B cell (primary cell): ENCODE measurements at regions not wholly inside any gene's neighbourhood (a gene's known extent, or its start where the extent isn't known, plus 50 kb on each side); places are given as distances from the start of the nearest gene placed in this dataset.
"Not testable (repeated sequence)": the region's sequence is repeated elsewhere in the genome, so short reads cannot be mapped to it uniquely, and the experiment has no call there.

Source experiments
- ATAC-seq: fragments of 200-7000 bp; cut with Tn5 transposase; one replicate; pipeline ENCODE4 v1.10.0; 2021; ENCODE audit warnings: low read depth, mild to moderate bottlenecking, moderate number of reproducible peaks, moderate library complexity
- CTCF ChIA-PET: fragments of 350-600 bp; sonication (Branson Sonifier 250); formaldehyde crosslinking; loops from one replicate; lab custom pipeline; 2021; ENCODE audit warnings: antibody characterized with exemption, inconsistent platforms; lab: Charles Lee
- POLR2A ChIA-PET: fragments of 350-600 bp; sonication (Branson Sonifier 250); formaldehyde crosslinking; loops from one replicate; lab custom pipeline; 2021; ENCODE audit warnings: antibody characterized with exemption; lab: Charles Lee
- DNase-seq: peaks from one replicate; pipeline ENCODE4 v3.0.0; 2013
- H2AFZ ChIP-seq: 2 replicates; pipeline ENCODE4 v1.6.1; 2012; ENCODE audit warnings: mild to moderate bottlenecking, low read depth, low read length; ENCODE audit not compliant: insufficient read depth, poor library complexity, severe bottlenecking
- H3K27ac ChIP-seq, 2 donors: 1 replicate in 1 of 2; 2 replicates in 1 of 2; pipeline ENCODE4 v1.5.1; 2012 to 2013; ENCODE audit warnings: low read length in 2 of 2, mild to moderate bottlenecking in 2 of 2, moderate library complexity in 1 of 2
- H3K27me3 ChIP-seq, 4 experiments: fragments of 200-600 bp in 1 of 4; sonication (generic) in 1 of 4; replicated peaks in 1 of 4; 1 replicate in 2 of 4; 2 replicates in 2 of 4; pipeline versions ENCODE4 v1.6.1 to v1.7.0; 2013 to 2016; ENCODE audit warnings: low read length in 3 of 4, mild to moderate bottlenecking in 2 of 4, mixed read lengths in 1 of 4, moderate library complexity in 1 of 4; ENCODE audit not compliant: insufficient read depth in 4 of 4, control insufficient read depth in 3 of 4; ENCODE audit errors: control extremely low read depth in 1 of 4
- H3K36me3 ChIP-seq, 2 experiments: replicated peaks in 1 of 2; 1 replicate in 1 of 2; 2 replicates in 1 of 2; pipeline versions ENCODE4 v1.6.1 to v1.7.1; 2013; ENCODE audit warnings: low read length in 1 of 2; ENCODE audit not compliant: insufficient read depth in 2 of 2, control insufficient read depth in 1 of 2; ENCODE audit errors: control extremely low read depth in 1 of 2, extremely low read depth in 1 of 2
- H3K4me1 ChIP-seq, 2 donors: fragments of 200-600 bp in 1 of 2; sonication (generic) in 1 of 2; 1 replicate in 1 of 2; 2 replicates in 1 of 2; pipeline versions ENCODE4 v1.5.1 to v1.6.1; 2013 to 2017; ENCODE audit warnings: low read length in 2 of 2; ENCODE audit not compliant: control insufficient read depth in 2 of 2, insufficient read depth in 2 of 2
- H3K4me2 ChIP-seq: replicated peaks from 2 replicates; pipeline ENCODE3; 2012; ENCODE audit warnings: mild to moderate bottlenecking, low read depth, low read length; ENCODE audit not compliant: poor library complexity, severe bottlenecking
- H3K4me3 ChIP-seq, 5 experiments: fragments of 200-600 bp in 1 of 5; sonication (generic) in 1 of 5; 1 replicate in 3 of 5; 2 replicates in 2 of 5; pipeline versions ENCODE4 v1.5.1 to v1.7.0; 2011 to 2016; ENCODE audit warnings: low read length in 4 of 5, mild to moderate bottlenecking in 4 of 5, low read depth in 2 of 5, control low read depth in 1 of 5, moderate library complexity in 1 of 5; ENCODE audit not compliant: insufficient read depth in 1 of 5; ENCODE audit errors: control extremely low read depth in 1 of 5, extremely low read depth in 1 of 5
- H3K79me2 ChIP-seq: fragments of 200-600 bp; sonication (generic); one replicate; pipeline ENCODE4 v1.6.0; 2016; ENCODE audit warnings: low read length; ENCODE audit not compliant: control insufficient read depth, insufficient read depth
- H3K9ac ChIP-seq: fragments of 200-600 bp; sonication (generic); 2 replicates; pipeline ENCODE4 v1.6.1; 2017; ENCODE audit warnings: mild to moderate bottlenecking, low read length, moderate library complexity
- H3K9me3 ChIP-seq, 3 donors: one replicate each; pipeline versions ENCODE4 v1.6.1 to v1.7.1; 2013; ENCODE audit warnings: low read length in 2 of 3; ENCODE audit not compliant: control insufficient read depth in 2 of 3, insufficient read depth in 1 of 3; ENCODE audit errors: control extremely low read depth in 1 of 3
- H4K20me1 ChIP-seq: 2 replicates; pipeline ENCODE4 v1.6.0; 2012; ENCODE audit warnings: mild to moderate bottlenecking, low read length; ENCODE audit not compliant: insufficient read depth, control insufficient read depth, poor library complexity, severe bottlenecking
- H3K27ac Mint-ChIP-seq: one replicate; pipeline ENCODE4 v1.8.0; 2021; ENCODE audit warnings: mixed read lengths
- H3K27me3 Mint-ChIP-seq: one replicate; pipeline ENCODE4 v1.8.0; 2021; ENCODE audit warnings: mixed read lengths
- H3K4me1 Mint-ChIP-seq: one replicate; pipeline ENCODE4 v1.8.0; 2021; ENCODE audit warnings: mixed read lengths
- H3K4me3 Mint-ChIP-seq: one replicate; pipeline ENCODE4 v1.8.0; 2021; ENCODE audit warnings: mixed read lengths
- H3K9me3 Mint-ChIP-seq: one replicate; pipeline ENCODE4 v1.8.0; 2022; ENCODE audit warnings: mixed read lengths; ENCODE audit not compliant: insufficient read depth
- CTCF ChIP-seq: fragments of 200-600 bp; IDR thresholded peaks from one replicate; pipeline ENCODE4 v1.8.0; 2022; ENCODE audit warnings: antibody characterized with exemption, mild to moderate bottlenecking
- EZH2 ChIP-seq: IDR thresholded peaks from 2 replicates; pipeline ENCODE4 v1.6.1; 2012; ENCODE audit warnings: borderline replicate concordance, low read depth, mild to moderate bottlenecking, moderate library complexity, low read length; ENCODE audit not compliant: insufficient read depth, poor library complexity, severe bottlenecking
- WGBS: methylation state at CpG from one replicate; pipeline ENCODE4 v1.1.5; 2013; ENCODE audit warnings: missing lambda C conversion rate; ENCODE audit not compliant: insufficient coverage; 5-methylcytosine and 5-hydroxymethylcytosine counted together
- intact Hi-C: fragments of 100-400 bp; cut with micrococcal nuclease; formaldehyde crosslinking; loops from one replicate; pipeline ENCODE4 v1.10.0; 2022

DNA sequence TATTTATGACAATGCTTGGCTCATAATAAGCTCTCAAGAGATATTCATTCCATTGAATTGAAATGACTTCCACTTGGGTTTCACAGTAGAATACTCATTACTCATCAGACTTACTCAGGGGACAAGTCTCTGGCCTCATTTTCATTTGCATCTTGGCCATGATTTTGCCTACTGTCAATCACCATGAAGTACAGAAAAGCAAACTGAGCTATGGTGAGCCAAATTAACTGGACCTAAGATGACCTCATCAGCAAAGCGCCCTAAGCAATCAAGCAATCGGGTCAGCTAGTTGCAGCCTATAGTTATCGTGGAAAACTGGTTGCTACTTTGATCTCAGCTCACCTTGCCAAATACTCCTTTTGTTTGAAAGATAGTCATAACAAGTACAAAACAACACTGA is 494.7 kb upstream of the SLC35B3 start:
- no peak overlapping the region for H3K9ac ChIP-seq
- H3K27ac ChIP-seq = no peak overlapping the region
- DNase-seq (no peak), ATAC-seq (no peak)
- POLR2A ChIA-PET = no interaction called here
- no peak overlapping the region for H3K4me2 ChIP-seq
- WGBS = 100% methylated on average over 1 of the region's 3 CpGs
- Mint-ChIP-seq H3K9me3 (no peaks in the 10 kb centered on the region), H3K27ac (no peak overlapping the region), H3K4me3 (no peak overlapping the region), H3K27me3 (no peaks in the 10 kb centered on the region), H3K4me1 (no peaks in the 10 kb centered on the region)
- no peaks in the 10 kb centered on the region for H3K4me1 ChIP-seq
- no peak overlapping the region for H2AFZ ChIP-seq
- H3K4me3 ChIP-seq = no peak overlapping the region
- no peaks in the 10 kb centered on the region for H3K27me3 ChIP-seq
- no peaks in the 10 kb centered on the region for H4K20me1 ChIP-seq
- intact Hi-C loops = no loop called here
- TF ChIP-seq CTCF = no peak
- no peak for TF ChIP-seq EZH2
- H3K9me3 ChIP-seq = no peaks in the 10 kb centered on the region
- no peaks in the 10 kb centered on the region for H3K36me3 ChIP-seq
- CTCF ChIA-PET = no interaction called here
- H3K79me2 ChIP-seq = no peaks in the 10 kb centered on the region

GRCh38 chr6:8920244-8920643 is 484.9 kb upstream of the SLC35B3 start:
- ATAC-seq, DNase-seq, H3K4me3 Mint-ChIP-seq, H3K4me1 ChIP-seq, H2AFZ ChIP-seq, H3K9me3 ChIP-seq, H3K79me2 ChIP-seq, POLR2A ChIA-PET, H3K4me3 ChIP-seq, H3K4me2 ChIP-seq, H3K27me3 ChIP-seq, H3K27ac Mint-ChIP-seq, H3K9ac ChIP-seq, H3K27me3 Mint-ChIP-seq, H3K27ac ChIP-seq, CTCF ChIA-PET, H3K36me3 ChIP-seq, H3K4me1 Mint-ChIP-seq, H4K20me1 ChIP-seq, intact Hi-C loops, H3K9me3 Mint-ChIP-seq: not testable (repeated sequence)
- no CpG with 5 or more reads among the region's 1 CpG for WGBS
